Large intestine (tissue), 3 donors: ENCODE measurements at regions not wholly inside any gene's neighbourhood (a gene's known extent, or its start where the extent isn't known, plus 50 kb on each side); places are given as distances from the start of the nearest gene placed in this dataset.

Experiments
- DNase-seq, 2 donors: peaks; one replicate each; pipeline versions ENCODE4 v3.0.0 to v3.0.0-alpha.2; 2013
- H3K27ac ChIP-seq: one replicate; pipeline ENCODE4 v1.5.1; 2013; ENCODE audit warnings: low read length
- H3K27me3 ChIP-seq: 2 replicates; pipeline ENCODE4 v1.6.1; 2013; ENCODE audit warnings: low read length; ENCODE audit not compliant: control insufficient read depth, insufficient read depth
- H3K36me3 ChIP-seq: 2 replicates; pipeline ENCODE4 v1.6.1; 2013; ENCODE audit warnings: low read length; ENCODE audit not compliant: control insufficient read depth, insufficient read depth
- H3K4me1 ChIP-seq: one replicate; pipeline ENCODE4 v1.6.1; 2013; ENCODE audit warnings: low read length; ENCODE audit not compliant: control insufficient read depth, insufficient read depth
- H3K4me3 ChIP-seq: one replicate; pipeline ENCODE4 v1.5.1; 2013; ENCODE audit warnings: low read length
- H3K9me3 ChIP-seq: one replicate; pipeline ENCODE4 v1.6.1; 2013; ENCODE audit warnings: mild to moderate bottlenecking, low read depth, low read length, moderate library complexity; ENCODE audit not compliant: control insufficient read depth
- WGBS: methylation state at CpG from one replicate; pipeline ENCODE4 v1.1.5; 2013; ENCODE audit warnings: low lambda C conversion rate; ENCODE audit not compliant: insufficient coverage; 5-methylcytosine and 5-hydroxymethylcytosine counted together

- H3K4me3 ChIP-seq, result no peak overlapping the region
- H3K27ac ChIP-seq, result no peak overlapping the region
- WGBS, result no CpG with 5 or more reads among the region's 2 CpGs
- no peak for DNase-seq
- H3K36me3 ChIP-seq, result no peaks in the 10 kb centered on the region
- no peaks in the 10 kb centered on the region for H3K27me3 ChIP-seq
- no peaks in the 10 kb centered on the region for H3K4me1 ChIP-seq
- H3K9me3 ChIP-seq, result peaks cover 7% of the 10 kb centered on the region
Observed at GRCh38 chr12:127233016-127233415, 1034.0 kb upstream of the TMEM132C start.

GRCh38 chr12:127235761-127236160, 1031.2 kb upstream of the TMEM132C start:
- no peaks in the 10 kb centered on the region for H3K4me1 ChIP-seq
- no peak for DNase-seq
- H3K36me3 ChIP-seq, result no peaks in the 10 kb centered on the region
- no peak overlapping the region for H3K4me3 ChIP-seq
- WGBS, result no CpG with 5 or more reads among the region's 8 CpGs
- H3K27ac ChIP-seq, result no peak overlapping the region
- H3K27me3 ChIP-seq, result no peaks in the 10 kb centered on the region
- H3K9me3 ChIP-seq, result peaks cover 7% of the 10 kb centered on the region

DNA sequence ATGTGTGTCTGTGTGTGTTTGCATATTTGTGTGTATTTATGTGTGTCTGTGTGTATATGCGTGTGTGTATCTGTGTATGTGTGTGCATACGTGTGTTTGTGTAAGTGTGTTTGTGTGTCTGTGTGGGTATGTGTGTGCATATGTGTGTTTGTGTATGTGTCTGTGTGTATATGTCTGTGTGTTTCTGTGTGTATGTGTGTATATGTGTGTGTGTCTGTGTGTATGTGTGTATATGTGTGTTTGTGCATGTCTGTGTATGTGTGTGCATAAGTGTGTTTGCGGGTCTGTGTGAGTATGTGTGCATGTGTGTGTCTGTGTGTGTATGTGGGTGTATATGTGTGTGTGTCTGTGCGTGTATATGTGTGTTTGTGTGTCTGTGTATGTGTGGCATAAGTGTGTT, 1030.5 kb upstream of the TMEM132C start:
- Histone ChIP-seq H3K27ac (no peak overlapping the region), H3K9me3 (peaks cover 7% of the 10 kb centered on the region), H3K27me3 (no peaks in the 10 kb centered on the region), H3K36me3 (no peaks in the 10 kb centered on the region), H3K4me1 (no peaks in the 10 kb centered on the region), H3K4me3 (no peak overlapping the region)
- no CpG with 5 or more reads among the region's 4 CpGs for WGBS
- no peak for DNase-seq

GRCh38 chr12:127237151-127237550, 1029.8 kb upstream of the TMEM132C start:
- Histone ChIP-seq H3K9me3 (peaks cover 7% of the 10 kb centered on the region), H3K4me3 (no peak overlapping the region), H3K27ac (no peak overlapping the region), H3K4me1 (no peaks in the 10 kb centered on the region), H3K36me3 (no peaks in the 10 kb centered on the region), H3K27me3 (no peaks in the 10 kb centered on the region)
- 100% methylated on average over 2 of the region's 9 CpGs for WGBS
- no peak for DNase-seq

- no peak overlapping the region for H3K4me3 ChIP-seq
- H3K4me1 ChIP-seq, result no peaks in the 10 kb centered on the region
- H3K27ac ChIP-seq, result no peak overlapping the region
- 100% methylated on average over 1 of the region's 4 CpGs for WGBS
- no peaks in the 10 kb centered on the region for H3K36me3 ChIP-seq
- H3K9me3 ChIP-seq, result peaks cover 7% of the 10 kb centered on the region
- no peak for DNase-seq
- no peaks in the 10 kb centered on the region for H3K27me3 ChIP-seq
Observed at GRCh38 chr12:127238107-127238506, 1028.9 kb upstream of the TMEM132C start.

GRCh38 chr12:127239781-127240180, 1027.2 kb upstream of the TMEM132C start:
- no peak overlapping the region for H3K27ac ChIP-seq
- H3K27me3 ChIP-seq, result no peaks in the 10 kb centered on the region
- H3K9me3 ChIP-seq, result peaks cover 7% of the 10 kb centered on the region
- no peaks in the 10 kb centered on the region for H3K36me3 ChIP-seq
- no peak overlapping the region for H3K4me3 ChIP-seq
- no peaks in the 10 kb centered on the region for H3K4me1 ChIP-seq
- DNase-seq, result no peak
- no CpG with 5 or more reads among the region's 6 CpGs for WGBS

DNA sequence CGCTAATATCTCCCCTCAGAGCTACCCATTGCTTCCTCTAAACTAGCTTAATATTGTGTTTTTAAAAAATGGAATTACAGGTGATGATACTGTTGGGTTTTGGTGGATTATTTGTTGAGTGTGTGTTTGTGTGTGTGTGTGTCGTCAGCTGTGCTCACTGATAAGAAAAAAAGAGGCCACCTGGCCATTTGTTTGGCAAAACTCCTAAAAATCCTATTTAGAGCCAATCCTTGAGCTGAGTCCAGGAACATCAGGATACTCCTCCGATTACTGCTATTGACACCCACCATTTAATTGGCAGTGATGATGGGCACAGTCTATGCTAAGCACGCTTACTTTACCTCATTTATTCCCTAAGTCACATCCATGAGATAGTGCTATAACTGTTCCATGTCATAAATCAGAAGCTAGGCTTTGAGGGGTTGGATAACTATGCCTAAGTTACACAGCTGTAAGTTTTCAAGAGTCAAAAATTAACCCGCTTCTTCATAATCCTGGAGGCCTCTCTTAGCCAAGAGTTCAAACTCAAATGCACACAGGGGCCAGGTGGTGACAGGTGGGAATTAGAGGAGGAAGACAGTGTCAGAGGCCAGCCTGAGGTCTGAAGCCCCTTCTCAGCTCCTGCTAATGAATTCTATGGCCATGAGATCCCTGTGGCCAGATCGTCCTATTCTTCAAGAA, 1026.6 kb upstream of the TMEM132C start:
- Histone ChIP-seq H3K27me3 (no peaks in the 10 kb centered on the region), H3K9me3 (peaks cover 7% of the 10 kb centered on the region), H3K4me3 (no peak overlapping the region), H3K36me3 (no peaks in the 10 kb centered on the region), H3K4me1 (no peaks in the 10 kb centered on the region), H3K27ac (no peak overlapping the region)
- 80% methylated on average over 1 of the region's 6 CpGs for WGBS
- DNase-seq, result no peak

GRCh38 chr12:127241072-127241817, 1025.7 kb upstream of the TMEM132C start:
- WGBS, result 100% methylated on average over 1 of the region's 8 CpGs
- DNase-seq, result no peak
- no peak overlapping the region for H3K4me3 ChIP-seq

DNA sequence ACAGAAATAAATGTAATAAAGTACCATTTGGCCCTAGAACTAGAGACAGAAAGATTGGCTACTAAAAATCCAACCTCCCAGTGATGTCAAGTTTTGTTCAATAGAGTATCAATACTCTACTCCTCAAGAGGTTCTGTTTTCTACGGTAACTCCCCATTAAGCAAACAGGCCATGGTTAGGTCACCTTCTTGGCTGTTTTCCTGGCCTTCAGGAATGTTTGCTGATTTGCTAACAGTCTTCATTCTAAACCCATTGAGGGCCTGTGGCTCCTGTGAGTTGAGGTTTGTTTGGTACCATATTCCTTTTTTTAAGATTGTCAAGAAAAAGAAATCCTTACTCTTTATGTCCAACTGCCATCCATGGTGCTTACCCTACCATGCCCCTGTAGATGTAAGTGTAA, 1022.0 kb upstream of the TMEM132C start:
- H3K4me1 ChIP-seq, result no peaks in the 10 kb centered on the region
- no peaks in the 10 kb centered on the region for H3K36me3 ChIP-seq
- no peak overlapping the region for H3K4me3 ChIP-seq
- H3K27me3 ChIP-seq, result no peaks in the 10 kb centered on the region
- no peak overlapping the region for H3K27ac ChIP-seq
- no peaks in the 10 kb centered on the region for H3K9me3 ChIP-seq
- DNase-seq, result no peak
- WGBS, result no CpG with 5 or more reads among the region's 1 CpG

More at GRCh38 chr12:127241072-127241817, 1025.7 kb upstream of the TMEM132C start:
- Histone ChIP-seq H3K36me3 (no peaks in the 10 kb centered on the region), H3K4me1 (no peaks in the 10 kb centered on the region), H3K9me3 (peaks cover 5% of the 10 kb centered on the region), H3K27ac (no peak overlapping the region), H3K27me3 (no peaks in the 10 kb centered on the region)

DNA sequence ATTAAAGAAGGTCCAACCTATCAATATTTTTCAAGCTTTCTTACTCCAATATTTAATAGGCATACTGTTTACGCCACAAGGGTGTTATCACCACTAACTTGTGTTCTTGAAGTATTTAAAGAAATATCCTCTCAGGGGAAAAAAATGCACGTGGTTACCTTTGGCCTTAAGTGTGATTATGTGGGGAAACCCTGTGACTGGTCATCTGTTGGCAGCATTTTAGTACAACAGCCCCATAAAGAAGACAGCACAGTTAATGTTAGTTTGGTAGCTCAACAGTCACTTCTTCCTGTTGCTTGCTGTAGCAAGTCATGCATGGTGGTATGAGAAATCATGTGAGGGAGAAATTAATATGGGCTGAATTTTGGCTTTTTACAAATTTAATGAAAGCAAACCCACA, 1021.5 kb upstream of the TMEM132C start:
- H3K27ac ChIP-seq, result no peak overlapping the region
- H3K36me3 ChIP-seq, result no peaks in the 10 kb centered on the region
- no CpG with 5 or more reads among the region's 2 CpGs for WGBS
- no peak overlapping the region for H3K4me3 ChIP-seq
- DNase-seq, result peak in 1 of 2 donors; percentile 5
- H3K9me3 ChIP-seq, result no peaks in the 10 kb centered on the region
- H3K4me1 ChIP-seq, result no peaks in the 10 kb centered on the region
- H3K27me3 ChIP-seq, result no peaks in the 10 kb centered on the region
